H1 (cell line): ENCODE measurements at regions not wholly inside any gene's neighbourhood (a gene's known extent, or its start where the extent isn't known, plus 50 kb on each side); places are given as distances from the start of the nearest gene placed in this dataset.

Experiments used
- CTCF ChIA-PET: fragments of 300-600 bp; sonication (Branson Sonifier 250); formaldehyde crosslinking; loops from one replicate; lab custom pipeline; 2021; ENCODE audit not compliant: partially characterized antibody; lab: Charles Lee
- POLR2A ChIA-PET: fragments of 300-600 bp; sonication (Branson Sonifier 250); formaldehyde crosslinking; loops from one replicate; lab custom pipeline; 2021; ENCODE audit warnings: inconsistent platforms; ENCODE audit not compliant: partially characterized antibody; lab: Charles Lee
- DNase-seq, 2 experiments: peaks; one replicate each; pipeline versions ENCODE4 v3.0.0 to v3.0.0-alpha.2; 2010 to 2022; ENCODE audit warnings: low spot score in 2 of 2, low read depth in 1 of 2, mixed read lengths in 1 of 2
- FAIRE-seq: peaks from 2 replicates; lab custom pipeline; 2011; peaks lifted over from hg19 to GRCh38; lab: Jason Lieb, UNC
- H2AFZ ChIP-seq: 2 replicates; pipeline ENCODE4 v1.8.1; 2012; ENCODE audit warnings: low read length, inconsistent platforms
- H2AK5ac ChIP-seq: 2 replicates; pipeline ENCODE4 v1.6.1; 2013; ENCODE audit warnings: low read depth, low read length
- H2BK120ac ChIP-seq: replicated peaks from 2 replicates; pipeline ENCODE3; 2013; ENCODE audit warnings: low read depth, low read length, inconsistent platforms
- H2BK12ac ChIP-seq: 2 replicates; pipeline ENCODE4 v1.6.1; 2013; ENCODE audit warnings: low read depth, low read length
- H2BK15ac ChIP-seq: 2 replicates; pipeline ENCODE4 v1.6.1; 2013; ENCODE audit warnings: low read length
- H2BK20ac ChIP-seq: 2 replicates; pipeline ENCODE4 v1.6.1; 2013; ENCODE audit warnings: low read length
- H2BK5ac ChIP-seq: 2 replicates; pipeline ENCODE4 v1.6.1; 2013; ENCODE audit warnings: low read depth, low read length
- H3K14ac ChIP-seq: 2 replicates; pipeline ENCODE4 v1.6.1; 2013; ENCODE audit warnings: inconsistent platforms; ENCODE audit not compliant: insufficient read length
- H3K18ac ChIP-seq: 2 replicates; pipeline ENCODE4 v1.6.1; 2013; ENCODE audit warnings: low read length; ENCODE audit errors: extremely low read depth
- H3K23ac ChIP-seq: 2 replicates; pipeline ENCODE4 v1.6.1; 2013; ENCODE audit warnings: inconsistent platforms; ENCODE audit not compliant: insufficient read length
- H3K23me2 ChIP-seq: 2 replicates; pipeline ENCODE4 v1.6.1; 2013; ENCODE audit warnings: low read depth, low read length
- H3K27ac ChIP-seq: 2 replicates; pipeline ENCODE4 v1.6.1; 2011; ENCODE audit warnings: low read depth, low read length, inconsistent platforms
- H3K27me3 ChIP-seq, 4 experiments: replicated peaks in 1 of 4; 1 replicate in 1 of 4; 2 replicates in 3 of 4; pipeline versions ENCODE4 v1.6.1 to v1.8.1; 2011 to 2013; ENCODE audit warnings: low read length in 3 of 4, mild to moderate bottlenecking in 3 of 4, inconsistent platforms in 2 of 4, mixed read lengths in 2 of 4, moderate library complexity in 1 of 4; ENCODE audit not compliant: control insufficient read depth in 3 of 4, insufficient read depth in 3 of 4; ENCODE audit errors: extremely low read depth in 1 of 4
- H3K36me3 ChIP-seq, 4 experiments: 2 replicates each; pipeline versions ENCODE4 v1.6.1 to v1.8.1; 2011 to 2013; ENCODE audit warnings: mild to moderate bottlenecking in 4 of 4, low read length in 3 of 4, moderate library complexity in 2 of 4, control low read depth in 1 of 4, inconsistent platforms in 1 of 4; ENCODE audit not compliant: insufficient read depth in 4 of 4, control insufficient read depth in 2 of 4
- H3K4ac ChIP-seq: replicated peaks from 2 replicates; pipeline ENCODE3; 2013; ENCODE audit warnings: low read length, low read depth, mixed read lengths, inconsistent platforms; ENCODE audit not compliant: insufficient read length
- H3K4me1 ChIP-seq, 4 experiments: replicated peaks in 1 of 4; 1 replicate in 1 of 4; 2 replicates in 3 of 4; pipeline versions ENCODE4 v1.6.1 to v1.8.1; 2011 to 2013; ENCODE audit warnings: low read length in 3 of 4, inconsistent platforms in 2 of 4, mixed read lengths in 1 of 4; ENCODE audit not compliant: insufficient read depth in 4 of 4, control insufficient read depth in 3 of 4
- H3K4me2 ChIP-seq, 2 experiments: 2 replicates each; pipeline versions ENCODE4 v1.6.1 to v1.8.1; 2011 to 2013; ENCODE audit warnings: low read depth in 2 of 2, low read length in 2 of 2, control low read depth in 1 of 2, inconsistent platforms in 1 of 2, mild to moderate bottlenecking in 1 of 2; ENCODE audit not compliant: insufficient read depth in 1 of 2
- H3K4me3 ChIP-seq, 4 experiments: fragments of 200-600, 300-600 bp in 1 of 4; sonication (generic), shearing (Covaris generic), sonication (Bioruptor Twin) in 1 of 4; 2 replicates each; pipeline versions ENCODE4 v1.5.1 to v1.8.1; 2011 to 2016; ENCODE audit warnings: low read length in 4 of 4, low read depth in 3 of 4, control low read depth in 2 of 4, inconsistent platforms in 2 of 4, mild to moderate bottlenecking in 2 of 4, mixed read lengths in 1 of 4, moderate library complexity in 1 of 4; ENCODE audit not compliant: insufficient read depth in 2 of 4; ENCODE audit errors: extremely low read depth in 1 of 4
- H3K56ac ChIP-seq: replicated peaks from 2 replicates; pipeline ENCODE3; 2013; ENCODE audit warnings: low read depth, mild to moderate bottlenecking, mixed read lengths, low read length, inconsistent platforms; ENCODE audit not compliant: insufficient read length
- H3K79me1 ChIP-seq: 2 replicates; pipeline ENCODE4 v1.6.1; 2013; ENCODE audit warnings: low read depth, low read length, control low read depth
- H3K79me2 ChIP-seq, 2 experiments: 2 replicates each; pipeline versions ENCODE4 v1.6.1 to v1.8.1; 2012 to 2013; ENCODE audit warnings: low read length in 2 of 2, mild to moderate bottlenecking in 2 of 2, inconsistent platforms in 1 of 2; ENCODE audit not compliant: insufficient read depth in 2 of 2, control insufficient read depth in 1 of 2
- H3K9ac ChIP-seq, 4 experiments: replicated peaks in 1 of 4; 1 replicate in 1 of 4; 2 replicates in 3 of 4; pipeline versions ENCODE4 v1.6.1 to v1.8.1; 2011 to 2013; ENCODE audit warnings: low read depth in 3 of 4, low read length in 3 of 4, control low read depth in 2 of 4, mild to moderate bottlenecking in 2 of 4, moderate library complexity in 2 of 4, inconsistent platforms in 1 of 4; ENCODE audit errors: extremely low read depth in 1 of 4
- H3K9me3 ChIP-seq, 2 experiments: 2 replicates each; pipeline versions ENCODE4 v1.6.1 to v1.8.1; 2012 to 2013; ENCODE audit warnings: mild to moderate bottlenecking in 2 of 2, moderate library complexity in 2 of 2, control low read depth in 1 of 2, inconsistent platforms in 1 of 2, low read depth in 1 of 2, low read length in 1 of 2, mixed read lengths in 1 of 2; ENCODE audit not compliant: insufficient read depth in 2 of 2
- H4K20me1 ChIP-seq, 2 experiments: replicated peaks in 1 of 2; 2 replicates each; pipeline versions ENCODE3 to v1.8.1; 2011 to 2013; ENCODE audit warnings: inconsistent platforms in 2 of 2, low read length in 2 of 2, mild to moderate bottlenecking in 1 of 2; ENCODE audit not compliant: insufficient read depth in 2 of 2, control insufficient read depth in 1 of 2
- H4K5ac ChIP-seq: 2 replicates; pipeline ENCODE4 v1.6.1; 2013; ENCODE audit warnings: low read length, low read depth, mixed read lengths, inconsistent platforms; ENCODE audit not compliant: insufficient read length
- H4K8ac ChIP-seq: 2 replicates; pipeline ENCODE4 v1.8.0; 2013; ENCODE audit warnings: mild to moderate bottlenecking, moderate library complexity, low read length, inconsistent platforms; ENCODE audit not compliant: insufficient read depth; ENCODE audit errors: extremely low read depth
- H4K91ac ChIP-seq: replicated peaks from 2 replicates; pipeline ENCODE3; 2013; ENCODE audit warnings: low read length, mixed read lengths, inconsistent platforms; ENCODE audit not compliant: insufficient read length
- RXRA ChIP-seq: IDR thresholded peaks from 2 replicates; pipeline ENCODE4 v1.6.1; 2011; ENCODE audit warnings: low read depth, mild to moderate bottlenecking, low read length, moderate library complexity; ENCODE audit not compliant: insufficient read depth
- WGBS, 2 experiments: shearing (Covaris generic) in 1 of 2; methylation state at CpG; one replicate each; pipeline versions ENCODE4 v1.1.6 to v1.1.7; 2013 to 2015; ENCODE audit warnings: low lambda C conversion rate in 2 of 2, mixed read lengths in 2 of 2, inconsistent platforms in 1 of 2, low coverage in 1 of 2, missing lambda C conversion rate in 1 of 2; ENCODE audit not compliant: insufficient replicate concordance in 2 of 2, insufficient coverage in 1 of 2, insufficient read length in 1 of 2; ENCODE audit errors: extremely low coverage in 1 of 2, missing lambda C conversion rate in 1 of 2; 5-methylcytosine and 5-hydroxymethylcytosine counted together

GRCh38 chr2:204341887-204342276 lies 203.4 kb upstream of the PARD3B start:
- Histone ChIP-seq H3K4ac (no peak overlapping the region), H3K27ac (no peak overlapping the region), H2BK120ac (no peak overlapping the region), H3K79me1 (no peaks in the 10 kb centered on the region), H4K8ac (no peak overlapping the region), H3K36me3 (no peaks in the 10 kb centered on the region), H3K56ac (no peak overlapping the region), H3K23me2 (no peaks in the 10 kb centered on the region), H4K91ac (no peak overlapping the region), H3K4me3 (no peak overlapping the region), H2AFZ (no peak overlapping the region), H2BK5ac (no peak overlapping the region), H3K4me1 (peaks cover 0 to 4% (median 0%) of the 10 kb centered on the region in 4 experiments; a peak in 1 of 7 replicates), H3K23ac (no peak overlapping the region), H3K4me2 (no peak overlapping the region), H2BK20ac (no peak overlapping the region), H2BK12ac (no peak overlapping the region), H3K9me3 (no peaks in the 10 kb centered on the region), H2AK5ac (no peak overlapping the region), H4K5ac (no peak overlapping the region), H3K14ac (no peak overlapping the region), H3K18ac (no peak overlapping the region), H3K27me3 (no peaks in the 10 kb centered on the region), H2BK15ac (no peak overlapping the region), H3K9ac (no peak overlapping the region), H3K79me2 (no peaks in the 10 kb centered on the region), H4K20me1 (no peaks in the 10 kb centered on the region)
- no peak for DNase-seq
- ChIA-PET POLR2A (no interaction called here), CTCF (no interaction called here)
- TF ChIP-seq RXRA, result no peak
- 69% methylated on average over 2 of the region's 2 CpGs; no CpG with 5 or more reads in 1 of the 2 experiments for WGBS, 2 experiments
- FAIRE-seq, result no peak
